MM.1S (cell line): ENCODE measurements at regions not wholly inside any gene's neighbourhood (a gene's known extent, or its start where the extent isn't known, plus 50 kb on each side); places are given as distances from the start of the nearest gene placed in this dataset.
A peak's percentile ranks its signal among the peaks of the same experiment; 100 is the strongest.

Experiments used
- DNase-seq: peaks from one replicate; pipeline ENCODE4 v3.0.0-alpha.2; 2015
- H2AFZ ChIP-seq: fragments of 300-600 bp; sonication (generic); 2 replicates; pipeline ENCODE4 v1.6.0; 2016; ENCODE audit warnings: antibody characterized with exemption, low read length
- H3F3A ChIP-seq: fragments of 300-600 bp; sonication (generic); 2 replicates; pipeline ENCODE4 v1.6.1; 2016; ENCODE audit warnings: mild to moderate bottlenecking, antibody characterized with exemption, low read length, moderate library complexity, mixed read lengths; ENCODE audit not compliant: insufficient read depth
- H3K27ac ChIP-seq: fragments of 300-600 bp; sonication (generic); 2 replicates; pipeline ENCODE4 v1.5.1; 2016; ENCODE audit warnings: mild to moderate bottlenecking, low read length
- H3K27me3 ChIP-seq: fragments of 300-600 bp; sonication (generic); replicated peaks from 2 replicates; pipeline ENCODE4 v1.6.0; 2016; ENCODE audit warnings: low read length; ENCODE audit not compliant: insufficient read depth
- H3K36me3 ChIP-seq: fragments of 300-600 bp; sonication (generic); replicated peaks from 2 replicates; pipeline ENCODE4 v1.6.1; 2016; ENCODE audit warnings: mild to moderate bottlenecking, low read length, mixed read lengths; ENCODE audit not compliant: insufficient read depth
- H3K4me1 ChIP-seq: fragments of 300-600 bp; sonication (generic); 2 replicates; pipeline ENCODE4 v1.6.1; 2016; ENCODE audit warnings: low read length, mixed read lengths
- H3K4me2 ChIP-seq: fragments of 300-600 bp; sonication (generic); 2 replicates; pipeline ENCODE4 v1.6.0; 2016; ENCODE audit warnings: low read depth, low read length
- H3K4me3 ChIP-seq: fragments of 300-600 bp; sonication (generic); 2 replicates; pipeline ENCODE4 v1.5.1; 2016; ENCODE audit warnings: low read length, mixed read lengths
- H3K79me2 ChIP-seq: fragments of 300-600 bp; sonication (generic); 2 replicates; pipeline ENCODE4 v1.6.1; 2016; ENCODE audit warnings: mixed run types, low read length, mixed read lengths
- H3K9ac ChIP-seq: fragments of 300-600 bp; sonication (generic); 2 replicates; pipeline ENCODE4 v1.6.1; 2016; ENCODE audit warnings: low read length, mixed read lengths
- H3K9me2 ChIP-seq: fragments of 300-600 bp; sonication (generic); replicated peaks from 2 replicates; pipeline ENCODE4 v1.6.1; 2016; ENCODE audit warnings: mild to moderate bottlenecking, low read length, mixed read lengths; ENCODE audit not compliant: insufficient read depth
- H3K9me3 ChIP-seq: fragments of 300-600 bp; sonication (generic); replicated peaks from 2 replicates; pipeline ENCODE4 v1.6.1; 2016; ENCODE audit warnings: mild to moderate bottlenecking, low read length, mixed read lengths; ENCODE audit not compliant: insufficient read depth
- H4K20me1 ChIP-seq: fragments of 300-600 bp; sonication (generic); 2 replicates; pipeline ENCODE4 v1.6.1; 2016; ENCODE audit warnings: mild to moderate bottlenecking, low read length, moderate library complexity, mixed read lengths; ENCODE audit not compliant: insufficient read depth
- CTCF ChIP-seq: fragments of 300-600 bp; sonication (generic); IDR thresholded peaks from 2 replicates; pipeline ENCODE4 v1.5.1; 2016; ENCODE audit warnings: antibody characterized with exemption, low read length, mixed read lengths
- EZH2 ChIP-seq: fragments of 300-600 bp; sonication (generic); optimal IDR thresholded peaks from 2 replicates; pipeline ENCODE3; 2017; ENCODE audit warnings: low read depth, mild to moderate bottlenecking, antibody characterized with exemption, low read length, mixed read lengths
- EZH2phosphoT487 ChIP-seq: fragments of 300-600 bp; sonication (generic); IDR thresholded peaks from 2 replicates; pipeline ENCODE4 v1.6.1; 2018; ENCODE audit warnings: antibody characterized with exemption, low read length

GRCh38 chr10:3270577-3271316 lies 98.2 kb upstream of the PITRM1 start:
- no peak overlapping the region for H3K9ac ChIP-seq
- no peaks in the 10 kb centered on the region for H3K27me3 ChIP-seq
- H2AFZ ChIP-seq = no peak overlapping the region
- H3F3A ChIP-seq = no peaks in the 10 kb centered on the region
- H3K36me3 ChIP-seq = no peaks in the 10 kb centered on the region
- H3K4me2 ChIP-seq = no peak overlapping the region
- DNase-seq = no peak
- H3K79me2 ChIP-seq = no peaks in the 10 kb centered on the region
- no peaks in the 10 kb centered on the region for H3K9me3 ChIP-seq
- H3K4me3 ChIP-seq = no peak overlapping the region
- no peaks in the 10 kb centered on the region for H3K9me2 ChIP-seq
- no peaks in the 10 kb centered on the region for H3K4me1 ChIP-seq
- H3K27ac ChIP-seq = no peak overlapping the region
- no peaks in the 10 kb centered on the region for H4K20me1 ChIP-seq
- no peak for TF ChIP-seq EZH2phosphoT487

GRCh38 chr10:3268025-3268424 lies 95.4 kb upstream of the PITRM1 start:
- no peaks in the 10 kb centered on the region for H3K79me2 ChIP-seq
- DNase-seq = no peak
- H3K9me3 ChIP-seq = no peaks in the 10 kb centered on the region
- H2AFZ ChIP-seq = no peak overlapping the region
- no peaks in the 10 kb centered on the region for H3F3A ChIP-seq
- no peak overlapping the region for H3K4me2 ChIP-seq
- H3K4me1 ChIP-seq = no peaks in the 10 kb centered on the region
- TF ChIP-seq EZH2phosphoT487 = no peak
- no peak for TF ChIP-seq EZH2
- TF ChIP-seq CTCF = no peak
- H3K36me3 ChIP-seq = no peaks in the 10 kb centered on the region
- H3K9me2 ChIP-seq = no peaks in the 10 kb centered on the region
- H3K27me3 ChIP-seq = no peaks in the 10 kb centered on the region
- H3K9ac ChIP-seq = no peak overlapping the region
- H3K27ac ChIP-seq = no peak overlapping the region
- no peak overlapping the region for H3K4me3 ChIP-seq
- no peaks in the 10 kb centered on the region for H4K20me1 ChIP-seq

- no peaks in the 10 kb centered on the region for H3K4me1 ChIP-seq
- H3K36me3 ChIP-seq = no peaks in the 10 kb centered on the region
- H3K27ac ChIP-seq = no peak overlapping the region
- no peaks in the 10 kb centered on the region for H3K9me2 ChIP-seq
- H3K27me3 ChIP-seq = no peaks in the 10 kb centered on the region
- H3K9ac ChIP-seq = no peak overlapping the region
- H3F3A ChIP-seq = no peaks in the 10 kb centered on the region
- H3K79me2 ChIP-seq = no peaks in the 10 kb centered on the region
- no peak for DNase-seq
- no peak overlapping the region for H3K4me3 ChIP-seq
- H3K9me3 ChIP-seq = no peaks in the 10 kb centered on the region
- no peak overlapping the region for H2AFZ ChIP-seq
- no peak for TF ChIP-seq EZH2phosphoT487
- no peak for TF ChIP-seq EZH2
- no peak overlapping the region for H3K4me2 ChIP-seq
- no peaks in the 10 kb centered on the region for H4K20me1 ChIP-seq
Observed at GRCh38 chr10:3265088-3265487, 92.5 kb upstream of the PITRM1 start.

GRCh38 chr10:3264161-3264761 lies 91.7 kb upstream of the PITRM1 start:
- TF ChIP-seq CTCF (no peak), EZH2phosphoT487 (no peak), EZH2 (no peak)
- H3K9ac ChIP-seq = no peak overlapping the region
- no peak overlapping the region for H3K4me2 ChIP-seq
- no peaks in the 10 kb centered on the region for H3F3A ChIP-seq
- DNase-seq = no peak
- H2AFZ ChIP-seq = peak overlapping the region; percentile 45; the same call in 1 of the 2 replicates
- H3K79me2 ChIP-seq = no peaks in the 10 kb centered on the region
- no peaks in the 10 kb centered on the region for H3K27me3 ChIP-seq
- no peaks in the 10 kb centered on the region for H4K20me1 ChIP-seq
- H3K27ac ChIP-seq = no peak overlapping the region
- no peaks in the 10 kb centered on the region for H3K36me3 ChIP-seq
- no peak overlapping the region for H3K4me3 ChIP-seq
- no peaks in the 10 kb centered on the region for H3K9me3 ChIP-seq
- no peaks in the 10 kb centered on the region for H3K9me2 ChIP-seq
- H3K4me1 ChIP-seq = no peaks in the 10 kb centered on the region
